ENCODE measurements at regions not wholly inside any gene's neighbourhood (a gene's known extent, or its start where the extent isn't known, plus 50 kb on each side); places are given as distances from the start of the nearest gene placed in this dataset.

GRCh38 chr17:77728871-77729270, 229.6 kb upstream of the TNRC6C start:
- Histone ChIP-seq H3K56ac (replicated peaks; ENCODE audit: insufficient read length, low read depth, low read length) (no peak overlapping the region), H3K79me1 (ENCODE audit: low read depth, low read length) (no peaks in the 10 kb centered on the region), H4K8ac (ENCODE audit: extremely low read depth, insufficient read depth, low read length) (no peak overlapping the region), H2AFZ (ENCODE audit: low read length) (no peak overlapping the region), H3K4me1 (replicated peaks in 1 of 4; ENCODE audit: control insufficient read depth in 3 of 4, insufficient read depth in 4 of 4, low read length in 3 of 4) (peaks cover 0 to 1% (median 0%) of the 10 kb centered on the region in 4 experiments; a peak in 1 of 7 replicates), H2AK5ac (ENCODE audit: low read depth, low read length) (no peak overlapping the region), H4K91ac (replicated peaks; ENCODE audit: insufficient read length, low read length) (no peak overlapping the region), H3K4ac (replicated peaks; ENCODE audit: insufficient read length, low read depth, low read length) (no peak overlapping the region), H3K79me2 (ENCODE audit: control insufficient read depth in 1 of 2, insufficient read depth in 2 of 2, low read length in 2 of 2) (no peaks in the 10 kb centered on the region), H3K14ac (ENCODE audit: insufficient read length) (no peak overlapping the region), H3K9me3 (ENCODE audit: insufficient read depth in 2 of 2, low read depth in 1 of 2, low read length in 1 of 2) (peaks cover 10 to 17% of the 10 kb centered on the region in 2 experiments; a peak in 3 of 4 replicates), H3K36me3 (ENCODE audit: control insufficient read depth in 2 of 4, insufficient read depth in 4 of 4, low read length in 3 of 4) (no peaks in the 10 kb centered on the region; a peak in 1 of 8 replicates), H2BK12ac (ENCODE audit: low read depth, low read length) (no peak overlapping the region), H4K20me1 (replicated peaks in 1 of 2; ENCODE audit: control insufficient read depth in 1 of 2, insufficient read depth in 2 of 2, low read length in 2 of 2) (no peaks in the 10 kb centered on the region), H2BK20ac (ENCODE audit: low read length) (no peak overlapping the region), H2BK15ac (ENCODE audit: low read length) (no peak overlapping the region), H3K9ac (replicated peaks in 1 of 4; ENCODE audit: extremely low read depth in 1 of 4, low read depth in 3 of 4, low read length in 3 of 4) (no peak overlapping the region), H3K27me3 (replicated peaks in 1 of 4; ENCODE audit: control insufficient read depth in 3 of 4, extremely low read depth in 1 of 4, insufficient read depth in 3 of 4, low read length in 3 of 4) (peaks cover 0 to 8% (median 6%) of the 10 kb centered on the region in 4 experiments; a peak in 4 of 7 replicates), H3K18ac (ENCODE audit: extremely low read depth, low read length) (no peak overlapping the region), H2BK5ac (ENCODE audit: low read depth, low read length) (no peak overlapping the region), H3K4me2 (ENCODE audit: insufficient read depth in 1 of 2, low read depth in 2 of 2, low read length in 2 of 2) (no peak overlapping the region), H3K23ac (ENCODE audit: insufficient read length) (no peak overlapping the region), H3K4me3 (ENCODE audit: extremely low read depth in 1 of 4, insufficient read depth in 2 of 4, low read depth in 3 of 4, low read length in 4 of 4) (no peak overlapping the region), H3K23me2 (ENCODE audit: low read depth, low read length) (no peaks in the 10 kb centered on the region), H2BK120ac (replicated peaks; ENCODE audit: low read depth, low read length) (no peak overlapping the region), H4K5ac (ENCODE audit: insufficient read length, low read depth, low read length) (no peak overlapping the region), H3K27ac (ENCODE audit: low read depth, low read length) (no peak overlapping the region)
- WGBS, 2 experiments (ENCODE audit: extremely low coverage in 1 of 2, insufficient coverage in 1 of 2, insufficient read length in 1 of 2, insufficient replicate concordance in 2 of 2, low coverage in 1 of 2, low lambda C conversion rate in 2 of 2, missing lambda C conversion rate in 1 of 2): 88% methylated on average over 7 of the region's 7 CpGs; no CpG with 5 or more reads in 1 of the 2 experiments
- ChIA-PET POLR2A (ENCODE audit: partially characterized antibody) (no interaction called here), CTCF (ENCODE audit: partially characterized antibody) (interaction anchor here (1.2 to 2.8 kb wide), 3 partner anchors 12 to 186 kb away, joined by 3 to 12 read pairs (median 3); no protein-coding TSS in a partner anchor)
- FAIRE-seq (no peak), DNase-seq (ENCODE audit: low read depth in 1 of 2, low spot score in 2 of 2) (peak in 1 of 2 experiments; percentile 19)
- TF ChIP-seq RBBP5 (IDR thresholded peaks at IDR 0.05; ENCODE audit: borderline replicate concordance, low read depth, low read length) (no peak), BRCA1 (IDR thresholded peaks at IDR 0.05; ENCODE audit: low read depth, low read length) (no peak), SUZ12 (IDR thresholded peaks at IDR 0.05; ENCODE audit: low read length) (no peak), TEAD4 (IDR thresholded peaks at IDR 0.05; ENCODE audit: low read depth, low read length) (no peak), KDM1A (IDR thresholded peaks at IDR 0.05; ENCODE audit: borderline replicate concordance, low read length) (no peak), CEBPB (IDR thresholded peaks at IDR 0.05; ENCODE audit: low read depth, low read length) (no peak), SAP30 (IDR thresholded peaks at IDR 0.05; ENCODE audit: insufficient read depth, insufficient replicate concordance, low read length) (no peak), POLR2AphosphoS5 (IDR thresholded peaks at IDR 0.05; ENCODE audit: low read depth, low read length) (no peak), E2F6 (IDR thresholded peaks at IDR 0.05) (no peak), ASH2L (IDR thresholded peaks at IDR 0.05; ENCODE audit: low read length) (no peak), PHF8 (conservative IDR thresholded peaks at IDR 0.05; ENCODE audit: low read depth, low read length) (no peak), ZNF274 (IDR thresholded peaks at IDR 0.05; ENCODE audit: borderline replicate concordance, extremely low read depth, low read length) (no peak), SIN3A (conservative IDR thresholded peaks at IDR 0.05 in 1 of 2, IDR thresholded peaks at IDR 0.05 in 1 of 2; ENCODE audit: low read depth in 1 of 2, low read length in 2 of 2) (no peak), CREB1 (IDR thresholded peaks at IDR 0.05) (no peak)
